ENCODE measurements at regions not wholly inside any gene's neighbourhood (a gene's known extent, or its start where the extent isn't known, plus 50 kb on each side); places are given as distances from the start of the nearest gene placed in this dataset.

DNA sequence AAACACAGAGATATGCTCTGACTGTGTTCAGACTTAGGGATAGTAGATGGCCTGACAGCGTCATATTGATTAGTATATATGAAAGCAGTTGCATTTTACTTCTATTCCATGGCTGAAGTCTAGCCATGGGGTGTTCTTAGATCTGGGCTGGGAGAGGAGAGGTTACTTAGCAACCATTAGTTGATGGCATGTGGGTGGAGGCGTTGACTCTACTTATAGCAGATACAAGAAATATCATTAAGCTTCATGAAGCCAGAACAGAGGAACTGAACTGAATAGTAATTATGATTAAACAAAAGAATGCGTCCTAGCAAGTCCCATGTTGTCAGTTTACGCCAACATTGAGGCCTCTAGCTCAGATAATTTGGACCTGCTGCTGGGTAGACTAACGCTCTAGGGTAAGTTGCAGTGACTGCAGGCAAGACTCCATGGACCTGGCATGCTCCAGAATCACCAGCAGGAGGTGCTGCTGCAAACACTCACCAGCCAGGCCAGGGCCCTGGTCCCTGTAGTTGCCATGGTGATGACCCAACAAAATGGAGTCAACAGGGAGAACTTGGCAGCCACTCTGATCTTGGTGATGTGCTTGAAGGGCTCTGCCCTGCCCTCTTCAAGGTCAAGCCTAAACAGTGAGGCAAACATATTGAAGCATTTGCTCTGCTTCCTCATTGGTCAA, 477.3 kb downstream of the PREX1 start:
- intact Hi-C loops (cut with DNase I) = no loop called here
- DNase-seq (no peak), FAIRE-seq (no peak)
- Histone ChIP-seq H3K27ac (ENCODE audit: low read depth in 2 of 2, low read length in 2 of 2) (no peak overlapping the region), H3K27me3 (ENCODE audit: control insufficient read depth, insufficient read depth, low read length) (no peaks in the 10 kb centered on the region), H3K36me3 (ENCODE audit: control insufficient read depth in 2 of 3, insufficient read depth in 3 of 3, low read length in 3 of 3) (no peaks in the 10 kb centered on the region), H3K4me1 (ENCODE audit: control insufficient read depth in 2 of 3, insufficient read depth in 2 of 3, low read depth in 1 of 3, low read length in 3 of 3) (no peaks in the 10 kb centered on the region), H3K4me3 (ENCODE audit: low read length in 3 of 3) (no peak overlapping the region), H3K9ac (ENCODE audit: low read length in 3 of 3) (no peak overlapping the region), H3K9me3 (ENCODE audit: control insufficient read depth in 2 of 3, insufficient read depth in 1 of 3, low read length in 3 of 3) (peaks cover 0 to 13% (median 0%) of the 10 kb centered on the region in 3 donors)
- TF ChIP-seq, protein P1, sequence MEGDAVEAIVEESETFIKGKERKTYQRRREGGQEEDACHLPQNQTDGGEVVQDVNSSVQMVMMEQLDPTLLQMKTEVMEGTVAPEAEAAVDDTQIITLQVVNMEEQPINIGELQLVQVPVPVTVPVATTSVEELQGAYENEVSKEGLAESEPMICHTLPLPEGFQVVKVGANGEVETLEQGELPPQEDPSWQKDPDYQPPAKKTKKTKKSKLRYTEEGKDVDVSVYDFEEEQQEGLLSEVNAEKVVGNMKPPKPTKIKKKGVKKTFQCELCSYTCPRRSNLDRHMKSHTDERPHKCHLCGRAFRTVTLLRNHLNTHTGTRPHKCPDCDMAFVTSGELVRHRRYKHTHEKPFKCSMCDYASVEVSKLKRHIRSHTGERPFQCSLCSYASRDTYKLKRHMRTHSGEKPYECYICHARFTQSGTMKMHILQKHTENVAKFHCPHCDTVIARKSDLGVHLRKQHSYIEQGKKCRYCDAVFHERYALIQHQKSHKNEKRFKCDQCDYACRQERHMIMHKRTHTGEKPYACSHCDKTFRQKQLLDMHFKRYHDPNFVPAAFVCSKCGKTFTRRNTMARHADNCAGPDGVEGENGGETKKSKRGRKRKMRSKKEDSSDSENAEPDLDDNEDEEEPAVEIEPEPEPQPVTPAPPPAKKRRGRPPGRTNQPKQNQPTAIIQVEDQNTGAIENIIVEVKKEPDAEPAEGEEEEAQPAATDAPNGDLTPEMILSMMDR (IDR thresholded peaks at IDR 0.05; ENCODE audit: borderline replicate concordance, extremely low read depth, insufficient read depth) = peak; percentile 39

DNA sequence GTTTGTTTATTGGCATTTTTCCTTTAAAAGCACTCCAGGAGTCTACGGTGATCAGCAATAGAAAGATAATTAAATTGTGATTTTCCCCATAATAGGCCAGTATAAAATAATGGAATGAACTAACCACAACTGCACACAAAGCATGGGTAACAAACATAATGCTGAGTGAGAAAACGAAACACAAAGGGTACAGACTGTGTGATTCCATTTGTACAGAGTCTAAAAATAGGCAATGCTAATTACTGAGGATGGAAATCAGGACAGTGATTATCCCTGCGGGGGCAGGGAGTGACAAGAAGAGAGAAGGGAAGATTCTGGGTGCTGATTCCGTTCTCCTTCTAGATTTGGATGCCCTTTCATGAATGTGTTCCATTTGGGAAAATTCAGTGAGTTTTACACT, 478.1 kb downstream of the PREX1 start:
- H3K4me3 ChIP-seq (ENCODE audit: low read length in 3 of 3) = no peak overlapping the region
- peaks cover 0 to 10% (median 2%) of the 10 kb centered on the region in 3 donors for H3K9me3 ChIP-seq (ENCODE audit: control insufficient read depth in 2 of 3, insufficient read depth in 1 of 3, low read length in 3 of 3)
- H3K36me3 ChIP-seq (ENCODE audit: control insufficient read depth in 2 of 3, insufficient read depth in 3 of 3, low read length in 3 of 3) = no peaks in the 10 kb centered on the region
- H3K27me3 ChIP-seq (ENCODE audit: control insufficient read depth, insufficient read depth, low read length) = no peaks in the 10 kb centered on the region
- DNase-seq (no peak), FAIRE-seq (no peak)
- H3K9ac ChIP-seq (ENCODE audit: low read length in 3 of 3) = no peak overlapping the region
- TF ChIP-seq, protein P1 (IDR thresholded peaks at IDR 0.05; ENCODE audit: borderline replicate concordance, extremely low read depth, insufficient read depth) = no peak
- H3K27ac ChIP-seq (ENCODE audit: low read depth in 2 of 2, low read length in 2 of 2) = no peak overlapping the region
- no peaks in the 10 kb centered on the region for H3K4me1 ChIP-seq (ENCODE audit: control insufficient read depth in 2 of 3, insufficient read depth in 2 of 3, low read depth in 1 of 3, low read length in 3 of 3)
- intact Hi-C loops (cut with DNase I) = no loop called here

DNA sequence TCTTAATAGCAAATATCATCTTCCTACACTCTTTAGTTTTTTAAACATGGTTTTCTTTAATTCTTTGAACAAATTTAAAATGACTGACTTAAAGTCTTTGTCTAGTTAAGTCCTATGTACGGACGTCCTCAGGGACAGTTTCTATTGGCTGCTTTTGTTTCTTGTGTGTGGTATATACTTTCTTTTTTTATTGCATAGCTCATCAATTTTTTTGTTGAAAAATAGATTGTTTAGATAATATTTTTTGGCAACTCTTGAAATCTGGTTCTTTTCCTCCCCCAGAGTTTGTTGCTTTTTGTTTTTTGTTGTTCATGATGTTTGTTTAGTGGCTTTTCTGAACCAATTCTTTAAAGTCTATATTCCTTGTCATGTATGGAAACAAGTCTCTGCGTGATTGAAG, 479.8 kb downstream of the PREX1 start:
- FAIRE-seq (no peak), DNase-seq (no peak)
- no peaks in the 10 kb centered on the region for H3K4me1 ChIP-seq (ENCODE audit: control insufficient read depth in 2 of 3, insufficient read depth in 2 of 3, low read depth in 1 of 3, low read length in 3 of 3)
- intact Hi-C loops (cut with DNase I) = no loop called here
- peaks cover 0 to 2% (median 0%) of the 10 kb centered on the region in 3 donors for H3K9me3 ChIP-seq (ENCODE audit: control insufficient read depth in 2 of 3, insufficient read depth in 1 of 3, low read length in 3 of 3)
- TF ChIP-seq, protein P1 (IDR thresholded peaks at IDR 0.05; ENCODE audit: borderline replicate concordance, extremely low read depth, insufficient read depth) = no peak
- no peaks in the 10 kb centered on the region for H3K36me3 ChIP-seq (ENCODE audit: control insufficient read depth in 2 of 3, insufficient read depth in 3 of 3, low read length in 3 of 3)
- H3K27me3 ChIP-seq (ENCODE audit: control insufficient read depth, insufficient read depth, low read length) = no peaks in the 10 kb centered on the region
- no peak overlapping the region for H3K9ac ChIP-seq (ENCODE audit: low read length in 3 of 3)
- H3K4me3 ChIP-seq (ENCODE audit: low read length in 3 of 3) = no peak overlapping the region
- H3K27ac ChIP-seq (ENCODE audit: low read depth in 2 of 2, low read length in 2 of 2) = no peak overlapping the region
